GM18870 (cell line): ENCODE measurements at regions not wholly inside any gene's neighbourhood (a gene's known extent, or its start where the extent isn't known, plus 50 kb on each side); places are given as distances from the start of the nearest gene placed in this dataset.
A peak's percentile ranks its signal among the peaks of the same experiment; 100 is the strongest.

ENCODE experiments used
- ATAC-seq: cut with Tn5 transposase; IDR thresholded peaks from one replicate; pipeline ENCODE4 v1.9.1; 2021; ENCODE audit warnings: moderate library complexity; ENCODE audit not compliant: unreplicated experiment

DNA sequence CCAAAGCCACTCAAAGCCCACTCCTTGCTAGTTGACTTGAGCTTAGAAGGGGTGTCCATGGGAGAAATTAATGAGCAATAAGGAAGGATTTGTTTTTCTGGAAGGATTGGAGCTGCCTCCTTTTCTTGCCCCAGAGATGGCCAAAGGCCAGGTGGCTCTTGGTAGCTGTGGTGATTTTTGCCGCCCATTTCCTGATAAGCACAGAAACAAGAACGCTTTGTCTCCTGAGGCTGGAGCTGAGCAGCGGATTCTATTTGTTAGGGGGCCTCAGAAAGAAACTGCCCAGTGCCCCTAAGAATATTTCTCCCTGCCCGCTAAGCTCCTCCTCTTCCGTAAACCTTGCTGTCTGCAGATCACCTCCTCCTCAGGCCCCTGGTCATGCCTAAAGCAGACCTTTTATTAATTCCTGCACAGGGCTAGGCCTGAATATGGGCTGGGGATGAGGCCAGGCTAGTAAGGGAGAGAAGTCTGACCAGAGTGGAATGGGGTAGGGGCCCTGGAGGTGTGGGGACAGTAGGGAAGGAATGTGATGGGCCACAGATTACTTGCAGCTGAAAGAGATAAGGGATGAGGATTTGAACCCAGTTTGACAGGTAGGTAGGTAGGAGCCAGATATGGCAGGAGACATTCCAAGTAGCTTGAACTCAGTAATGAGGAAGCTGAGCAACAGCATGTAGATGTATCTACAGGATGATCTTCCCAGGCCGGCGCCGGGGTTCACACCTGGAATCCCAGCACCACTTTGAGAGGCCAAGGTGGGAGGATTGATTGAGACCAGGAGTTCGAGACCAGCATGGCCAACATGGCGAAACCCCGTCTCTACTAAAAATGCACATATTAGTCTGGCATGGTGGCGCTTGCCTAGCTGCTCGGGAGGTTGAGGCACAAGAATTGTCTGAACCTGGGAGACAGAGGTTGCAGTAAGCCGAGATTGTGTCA is 71.2 kb upstream of the NAA20 start:
- ATAC-seq, result no peak

- peak; percentile 89 for ATAC-seq
Observed at GRCh38 chr20:19947611-19948264, 69.4 kb upstream of the NAA20 start.

DNA sequence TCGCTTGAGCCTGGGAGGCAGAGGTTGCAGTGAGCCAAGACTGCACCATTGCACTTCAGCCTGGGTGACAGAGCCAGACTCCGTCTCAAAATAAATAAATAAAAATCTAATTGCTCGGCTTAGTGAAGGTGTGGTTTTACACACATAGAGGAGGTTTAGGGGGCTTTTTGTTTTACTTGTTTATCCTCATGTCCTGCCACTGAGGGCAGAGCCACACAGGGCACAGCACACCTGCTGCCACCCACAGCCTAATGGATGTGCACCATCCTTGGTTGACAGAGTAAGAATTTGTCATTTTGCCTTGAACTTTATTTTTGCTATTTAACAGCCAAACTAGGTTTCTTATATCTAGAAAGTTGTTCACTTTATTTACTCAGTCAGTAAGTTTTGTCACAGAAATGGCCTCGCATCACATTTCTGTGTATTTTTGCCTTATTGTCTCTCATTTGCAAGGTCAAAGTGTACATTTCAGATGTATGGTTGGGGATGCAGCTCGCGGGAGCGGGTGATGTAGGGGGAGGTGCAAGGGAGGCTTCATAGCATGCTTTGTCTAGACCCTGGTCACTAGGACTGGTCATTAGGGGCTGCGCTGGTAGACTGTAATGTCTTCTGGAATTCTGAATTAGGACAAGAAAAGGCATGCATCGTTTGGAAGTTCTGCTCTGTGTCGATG is 67.8 kb upstream of the NAA20 start:
- no peak for ATAC-seq

- ATAC-seq, result no peak
Observed at GRCh38 chr20:19950042-19950441, 67.1 kb upstream of the NAA20 start.

- no peak for ATAC-seq
Observed at GRCh38 chr20:19952392-19952791, 64.8 kb upstream of the NAA20 start.

DNA sequence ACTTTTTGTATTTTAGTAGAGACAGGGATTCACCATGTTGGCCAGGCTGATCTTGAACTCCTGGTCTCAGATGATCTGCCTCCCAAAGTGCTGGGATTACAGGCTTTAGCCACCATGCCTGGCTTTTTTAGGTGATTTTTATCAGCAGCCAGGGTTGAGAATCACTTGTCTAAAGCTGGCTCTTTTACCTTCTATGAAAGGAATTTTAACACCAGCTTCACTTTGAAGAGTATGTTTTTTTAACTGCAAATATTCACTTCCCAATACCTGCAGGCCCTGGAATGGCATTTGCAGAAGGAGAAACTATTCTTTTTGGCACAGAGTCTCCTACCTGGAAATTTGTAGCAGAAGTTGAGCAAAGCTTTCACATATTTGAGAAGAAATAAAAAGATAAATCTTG is 63.6 kb upstream of the NAA20 start:
- ATAC-seq, result no peak

DNA sequence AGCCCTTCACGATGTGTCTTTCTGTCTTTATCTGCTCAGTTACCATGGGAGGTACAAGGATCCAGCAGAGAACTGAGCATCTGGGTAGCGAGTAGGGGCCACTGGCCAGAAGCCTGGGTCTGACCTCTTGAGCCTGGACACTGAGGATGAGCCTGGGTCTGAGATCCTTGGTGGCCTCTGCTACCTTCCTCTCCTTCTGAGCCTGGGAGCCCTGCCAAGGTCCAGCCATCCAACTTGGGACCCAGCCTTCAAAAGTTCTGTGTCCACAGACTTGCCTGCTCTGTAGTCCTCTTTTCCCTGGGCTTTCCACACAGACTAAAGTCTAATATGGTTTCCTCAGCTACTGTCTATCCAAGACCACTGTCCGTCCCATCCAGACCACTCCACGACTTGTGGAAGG is 60.2 kb upstream of the NAA20 start:
- ATAC-seq, result no peak

- ATAC-seq, result no peak
Observed at GRCh38 chr20:19958219-19958618, 58.9 kb upstream of the NAA20 start.

- no peak for ATAC-seq
Observed at GRCh38 chr20:19958928-19959327, 58.2 kb upstream of the NAA20 start.

DNA sequence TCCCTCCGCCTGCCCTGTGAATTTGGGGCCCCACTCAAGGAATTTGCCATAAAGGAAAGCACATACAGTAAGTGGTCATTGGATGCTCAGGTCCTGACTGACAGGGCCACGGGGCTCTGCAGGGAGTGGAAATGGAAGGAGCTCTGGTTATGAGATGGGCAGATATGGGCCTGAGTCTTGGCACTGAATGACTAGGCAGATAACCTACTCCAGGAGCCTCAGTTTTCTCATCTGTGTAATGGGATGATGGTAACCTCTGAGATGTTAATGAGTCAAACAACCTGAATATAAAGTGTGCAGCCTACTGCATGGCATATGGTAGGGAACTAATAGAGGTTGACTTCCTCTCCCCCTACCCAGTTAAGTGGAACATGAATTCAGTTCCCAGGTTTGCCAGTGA is 56.4 kb upstream of the NAA20 start:
- ATAC-seq, result no peak

GRCh38 chr20:19961293-19961692 is 55.9 kb upstream of the NAA20 start:
- ATAC-seq, result no peak

DNA sequence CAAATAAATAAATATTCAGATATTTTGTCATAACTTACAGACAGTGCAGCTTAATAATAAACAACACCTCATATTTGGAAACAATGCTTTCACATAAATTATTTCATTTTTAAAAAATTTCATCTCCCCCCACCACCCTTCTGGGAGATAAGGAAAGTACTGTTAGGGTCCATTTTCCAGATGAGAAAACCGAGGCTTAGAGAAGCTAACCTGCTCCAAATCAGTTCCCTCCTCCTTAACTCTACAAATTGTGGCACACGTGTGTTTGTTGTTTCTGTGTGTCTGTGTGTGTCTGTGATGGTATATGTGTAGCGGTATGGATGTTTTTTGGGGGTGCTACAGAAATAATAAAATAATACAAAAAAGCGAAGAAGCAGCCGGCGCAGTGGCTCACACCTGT is 54.2 kb upstream of the NAA20 start:
- no peak for ATAC-seq

- ATAC-seq, result no peak
Observed at GRCh38 chr20:19964289-19965265, 52.6 kb upstream of the NAA20 start.

DNA sequence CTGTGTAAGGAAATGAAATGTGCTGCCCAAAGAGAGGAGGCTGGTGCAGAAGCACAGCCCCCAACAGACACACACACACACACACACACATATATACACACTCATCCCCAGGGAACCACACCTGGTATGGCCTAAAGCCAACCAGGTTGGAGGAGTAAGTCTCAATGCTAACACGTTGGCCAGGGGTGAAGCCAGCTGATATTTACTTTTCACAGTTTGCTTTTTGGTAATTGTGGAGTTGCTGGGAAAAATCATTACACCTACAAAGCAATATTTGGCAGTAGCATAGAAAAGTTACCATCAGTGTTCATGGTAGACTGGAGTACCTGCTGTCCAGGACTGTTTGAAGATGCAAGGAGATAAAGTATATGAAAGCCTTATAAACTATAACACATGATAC is 50.3 kb upstream of the NAA20 start:
- no peak for ATAC-seq
